Activated CD8-positive, alpha-beta memory T cell treated with anti-CD3 and anti-CD28 coated beads for 1 hour (primary cell): ENCODE measurements at regions not wholly inside any gene's neighbourhood (a gene's known extent, or its start where the extent isn't known, plus 50 kb on each side); places are given as distances from the start of the nearest gene placed in this dataset.
"Not testable (repeated sequence)": the region's sequence is repeated elsewhere in the genome, so short reads cannot be mapped to it uniquely, and the experiment has no call there.

Source experiments
- DNase-seq, 2 donors: peaks; one replicate each; pipeline ENCODE4 v3.0.0-alpha.2; 2020; ENCODE audit warnings: low read depth in 1 of 2; ENCODE audit errors: extremely low read depth in 1 of 2

- DNase-seq: no peak
These were observed 62.4 kb downstream of the CRYBB2 start for GRCh38 chr22:25281675-25282345.

GRCh38 chr22:25282346-25282670, 62.9 kb downstream of the CRYBB2 start:
- no peak for DNase-seq

GRCh38 chr22:25282671-25283561, 63.5 kb downstream of the CRYBB2 start:
- no peak for DNase-seq

- DNase-seq: not testable (repeated sequence)
These were observed 69.0 kb downstream of the CRYBB2 start for GRCh38 chr22:25288481-25288880.

- not testable (repeated sequence) for DNase-seq
These were observed 82.5 kb downstream of the CRYBB2 start for GRCh38 chr22:25301912-25302311.

- DNase-seq: not testable (repeated sequence)
These were observed 90.1 kb downstream of the CRYBB2 start for GRCh38 chr22:25309586-25309985.

- DNase-seq: not testable (repeated sequence)
These were observed 92.5 kb downstream of the CRYBB2 start for GRCh38 chr22:25311924-25312323.

- no peak for DNase-seq
These were observed 98.8 kb downstream of the CRYBB2 start for GRCh38 chr22:25318081-25318823.

GRCh38 chr22:25327018-25327755, 107.7 kb downstream of the CRYBB2 start:
- DNase-seq: no peak

- DNase-seq: no peak
These were observed 111.6 kb downstream of the CRYBB2 start for GRCh38 chr22:25331050-25331449.

GRCh38 chr22:25331911-25332310, 112.5 kb downstream of the CRYBB2 start:
- not testable (repeated sequence) for DNase-seq

- DNase-seq: no peak
These were observed 112.9 kb downstream of the CRYBB2 start for GRCh38 chr22:25332386-25332785.

GRCh38 chr22:25334162-25334490, 114.7 kb downstream of the CRYBB2 start:
- no peak for DNase-seq

GRCh38 chr22:25334631-25335030, 115.2 kb downstream of the CRYBB2 start:
- not testable (repeated sequence) for DNase-seq

GRCh38 chr22:25335276-25335675, 115.8 kb downstream of the CRYBB2 start:
- not testable (repeated sequence) for DNase-seq

GRCh38 chr22:25340536-25340935, 121.1 kb downstream of the CRYBB2 start:
- DNase-seq: not testable (repeated sequence)

GRCh38 chr22:25344366-25344765, 124.9 kb downstream of the CRYBB2 start:
- DNase-seq: not testable (repeated sequence)

GRCh38 chr22:25346859-25347751, 127.7 kb downstream of the CRYBB2 start:
- DNase-seq: no peak

- DNase-seq: no peak
These were observed 128.3 kb downstream of the CRYBB2 start for GRCh38 chr22:25347752-25348102.

GRCh38 chr22:25348391-25348790, 129.0 kb downstream of the CRYBB2 start:
- DNase-seq: no peak
